Left ventricle myocardium inferior (tissue), 1 donor: ENCODE measurements at regions not wholly inside any gene's neighbourhood (a gene's known extent, or its start where the extent isn't known, plus 50 kb on each side); places are given as distances from the start of the nearest gene placed in this dataset.

Source experiments
- DNase-seq: peaks from one replicate; pipeline ENCODE4 v3.0.0-alpha.2; 2020
- H3K27ac ChIP-seq: fragments of 200-600 bp; replicated peaks from 2 replicates; pipeline ENCODE4 v1.8.0; 2021
- H3K27me3 ChIP-seq: fragments of 200-600 bp; 2 replicates; pipeline ENCODE4 v1.8.0; 2021; ENCODE audit warnings: low read depth
- H3K36me3 ChIP-seq: fragments of 200-600 bp; 2 replicates; pipeline ENCODE4 v1.8.0; 2021
- H3K4me1 ChIP-seq: fragments of 200-600 bp; 2 replicates; pipeline ENCODE4 v1.8.0; 2021
- H3K4me3 ChIP-seq: fragments of 200-600 bp; 2 replicates; pipeline ENCODE4 v1.8.0; 2021; ENCODE audit warnings: mild to moderate bottlenecking, moderate library complexity
- H3K9me3 ChIP-seq: fragments of 200-600 bp; replicated peaks from 2 replicates; pipeline ENCODE4 v1.8.0; 2021
- intact Hi-C: fragments of 100-400 bp; cut with micrococcal nuclease; formaldehyde crosslinking; loops from one replicate; pipeline ENCODE4 v1.11.0; 2022
- TF ChIP-seq, protein P1 (sequence below): fragments of 200-600 bp; IDR thresholded peaks from 2 replicates; pipeline ENCODE4 v1.8.0; 2021; ENCODE audit warnings: antibody characterized with exemption, mild to moderate bottlenecking, borderline replicate concordance
- donor health status: DM: no; HTN: yes; CAD: no; lungs with severe emphysema.

DNA sequence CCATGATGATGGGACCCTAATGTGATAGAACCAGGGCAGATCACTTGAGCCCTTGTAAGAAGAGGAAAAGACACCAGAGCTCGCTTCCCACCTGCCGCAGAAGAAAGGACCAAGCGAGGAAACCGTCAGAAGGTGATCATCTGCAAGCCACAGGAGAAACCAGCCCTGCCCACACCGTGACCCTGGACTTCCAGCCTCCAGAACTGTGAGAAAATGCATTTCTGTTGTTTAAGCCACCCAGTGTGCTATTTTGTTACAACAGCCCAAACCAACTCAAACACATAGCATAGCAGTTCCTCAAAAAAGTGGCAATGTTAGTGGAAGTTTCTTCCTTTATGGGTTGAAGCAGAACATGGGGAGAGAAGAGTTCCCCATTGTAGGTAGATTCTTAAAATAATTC is 107.9 kb upstream of the BCL2L14 start:
- no peak overlapping the region for H3K4me3 ChIP-seq
- TF ChIP-seq, protein P1, sequence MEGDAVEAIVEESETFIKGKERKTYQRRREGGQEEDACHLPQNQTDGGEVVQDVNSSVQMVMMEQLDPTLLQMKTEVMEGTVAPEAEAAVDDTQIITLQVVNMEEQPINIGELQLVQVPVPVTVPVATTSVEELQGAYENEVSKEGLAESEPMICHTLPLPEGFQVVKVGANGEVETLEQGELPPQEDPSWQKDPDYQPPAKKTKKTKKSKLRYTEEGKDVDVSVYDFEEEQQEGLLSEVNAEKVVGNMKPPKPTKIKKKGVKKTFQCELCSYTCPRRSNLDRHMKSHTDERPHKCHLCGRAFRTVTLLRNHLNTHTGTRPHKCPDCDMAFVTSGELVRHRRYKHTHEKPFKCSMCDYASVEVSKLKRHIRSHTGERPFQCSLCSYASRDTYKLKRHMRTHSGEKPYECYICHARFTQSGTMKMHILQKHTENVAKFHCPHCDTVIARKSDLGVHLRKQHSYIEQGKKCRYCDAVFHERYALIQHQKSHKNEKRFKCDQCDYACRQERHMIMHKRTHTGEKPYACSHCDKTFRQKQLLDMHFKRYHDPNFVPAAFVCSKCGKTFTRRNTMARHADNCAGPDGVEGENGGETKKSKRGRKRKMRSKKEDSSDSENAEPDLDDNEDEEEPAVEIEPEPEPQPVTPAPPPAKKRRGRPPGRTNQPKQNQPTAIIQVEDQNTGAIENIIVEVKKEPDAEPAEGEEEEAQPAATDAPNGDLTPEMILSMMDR: no peak
- DNase-seq: no peak
- intact Hi-C loops: no loop called here
- no peaks in the 10 kb centered on the region for H3K4me1 ChIP-seq
- no peaks in the 10 kb centered on the region for H3K36me3 ChIP-seq
- no peak overlapping the region for H3K27ac ChIP-seq
- H3K27me3 ChIP-seq: peaks cover 18% of the 10 kb centered on the region
- H3K9me3 ChIP-seq: peaks cover 6% of the 10 kb centered on the region

DNA sequence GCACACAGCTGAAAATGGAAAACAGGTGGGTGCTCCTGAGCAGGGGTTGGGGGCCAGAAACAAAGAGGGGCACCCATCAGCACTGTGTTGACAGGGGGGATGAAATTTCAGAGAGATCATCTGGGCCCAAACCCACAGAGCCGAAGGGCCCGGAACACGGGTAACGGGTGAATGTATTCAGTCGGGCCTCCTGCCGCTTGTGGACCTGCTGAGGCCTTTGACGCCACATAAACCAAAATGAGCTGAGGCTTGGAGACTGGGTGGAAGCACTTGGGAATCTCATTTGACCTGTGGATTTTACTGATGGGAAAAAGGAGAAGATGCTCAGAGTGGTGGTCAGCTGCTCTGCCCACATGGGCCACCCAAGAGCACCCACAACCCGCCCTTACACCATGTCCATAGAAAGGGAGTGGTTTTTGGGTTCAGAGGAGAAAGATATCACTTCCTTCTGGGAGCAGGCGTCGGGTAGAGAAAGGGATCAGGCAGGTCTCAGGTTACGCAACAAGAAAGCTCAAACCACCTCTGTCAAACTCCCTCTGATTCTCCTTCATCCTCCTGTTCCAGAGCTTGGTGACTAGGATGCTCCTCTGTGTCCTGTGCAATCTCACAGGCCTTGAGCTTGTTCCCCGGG is 106.8 kb upstream of the BCL2L14 start:
- Histone ChIP-seq H3K27me3 (peaks cover 9% of the 10 kb centered on the region), H3K4me1 (no peaks in the 10 kb centered on the region), H3K9me3 (peaks cover 6% of the 10 kb centered on the region), H3K4me3 (no peak overlapping the region), H3K27ac (no peak overlapping the region), H3K36me3 (no peaks in the 10 kb centered on the region)
- intact Hi-C loops: no loop called here
- TF ChIP-seq, protein P1: no peak
- no peak for DNase-seq

DNA sequence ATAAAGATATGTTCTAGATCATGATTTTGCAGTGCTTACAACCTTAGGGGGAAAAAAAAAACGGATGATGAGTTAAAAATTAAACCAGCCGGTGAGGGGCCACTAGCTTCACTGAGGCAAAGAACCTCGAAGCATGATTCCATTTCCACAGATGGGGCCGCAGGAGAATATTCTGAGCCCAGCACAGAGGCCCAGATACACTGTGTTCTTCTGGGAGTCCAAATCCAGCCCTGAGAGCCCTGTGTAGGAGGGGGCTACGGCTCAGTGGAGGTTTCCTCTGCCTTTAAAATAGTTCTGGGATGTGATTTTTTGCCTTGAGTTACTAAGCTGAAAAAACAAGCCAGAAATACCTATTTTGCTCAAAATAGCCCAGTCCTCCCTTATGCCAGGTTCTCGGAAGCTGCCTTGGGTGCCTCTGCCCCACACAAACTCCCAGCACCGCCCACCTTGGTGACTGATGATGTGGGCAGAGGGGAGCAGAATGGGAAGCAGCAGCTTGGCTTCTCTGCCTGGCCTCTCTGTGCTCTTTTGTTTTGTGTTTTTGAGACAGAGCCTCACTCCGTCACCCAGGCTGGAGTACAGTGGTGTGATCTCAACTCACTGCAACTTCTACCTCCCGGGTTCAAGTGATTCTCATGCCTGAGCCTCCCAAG is 105.4 kb upstream of the BCL2L14 start:
- no peak overlapping the region for H3K4me3 ChIP-seq
- TF ChIP-seq, protein P1: no peak
- peaks cover 6% of the 10 kb centered on the region for H3K9me3 ChIP-seq
- no peaks in the 10 kb centered on the region for H3K4me1 ChIP-seq
- DNase-seq: no peak
- H3K27me3 ChIP-seq: no peaks in the 10 kb centered on the region
- intact Hi-C loops: no loop called here
- no peak overlapping the region for H3K27ac ChIP-seq
- no peaks in the 10 kb centered on the region for H3K36me3 ChIP-seq

DNA sequence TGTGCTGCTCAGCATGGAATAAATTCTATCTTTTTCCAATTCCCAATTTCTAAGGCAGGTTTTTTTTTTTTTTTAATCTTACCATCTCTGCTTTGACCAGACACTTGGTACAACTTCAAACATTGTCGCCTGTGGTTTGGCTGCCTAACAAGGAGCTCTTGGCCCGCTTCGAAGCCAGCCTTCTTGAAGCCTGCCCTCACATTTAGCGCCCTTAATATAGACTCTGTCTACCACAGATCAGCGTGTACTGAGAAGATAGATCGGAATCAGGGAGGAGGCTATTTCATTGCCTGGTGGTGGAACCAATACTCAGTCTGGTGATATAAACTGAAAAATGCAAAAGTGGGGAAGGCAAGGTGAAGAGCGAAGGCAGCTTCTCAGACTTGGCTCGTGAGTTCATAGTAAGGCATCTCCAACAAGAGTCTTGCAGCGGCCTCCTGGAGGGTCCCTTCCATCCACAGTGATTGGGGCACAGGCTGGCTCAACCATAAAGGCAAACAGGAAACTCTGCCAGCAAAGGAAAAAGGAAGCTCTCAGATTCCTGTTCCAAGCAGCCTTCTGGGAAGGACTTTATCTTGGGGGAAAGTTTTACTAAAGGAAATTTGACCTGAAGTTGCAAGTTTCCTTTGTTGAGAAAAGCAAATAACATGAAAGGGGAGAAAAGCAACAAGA is 103.2 kb upstream of the BCL2L14 start:
- Histone ChIP-seq H3K27ac (no peak overlapping the region), H3K9me3 (peaks cover 5% of the 10 kb centered on the region), H3K4me3 (no peak overlapping the region), H3K4me1 (no peaks in the 10 kb centered on the region), H3K27me3 (no peaks in the 10 kb centered on the region), H3K36me3 (no peaks in the 10 kb centered on the region)
- no peak for DNase-seq
- intact Hi-C loops: no loop called here
- TF ChIP-seq, protein P1: no peak

DNA sequence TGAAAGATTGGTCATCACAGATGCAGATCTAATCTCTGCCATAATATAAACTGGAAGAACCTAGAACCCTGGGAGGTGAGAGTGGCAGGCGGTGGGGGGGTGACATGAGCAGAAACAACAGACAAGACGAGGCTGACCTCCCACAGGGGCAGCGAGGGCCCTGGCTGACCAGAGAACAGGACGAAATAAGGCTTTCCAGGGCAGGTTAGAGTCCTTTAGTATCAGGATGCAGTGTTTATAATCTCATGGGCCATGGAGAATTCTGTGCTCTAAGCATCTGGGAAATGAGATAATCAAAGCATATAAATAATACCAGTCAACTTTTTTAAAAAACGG is 102.7 kb upstream of the BCL2L14 start:
- Histone ChIP-seq H3K4me3 (no peak overlapping the region), H3K27me3 (no peaks in the 10 kb centered on the region), H3K36me3 (no peaks in the 10 kb centered on the region), H3K9me3 (peaks cover under 1% of the 10 kb centered on the region), H3K27ac (no peak overlapping the region), H3K4me1 (no peaks in the 10 kb centered on the region)
- intact Hi-C loops: no loop called here
- no peak for DNase-seq
- TF ChIP-seq, protein P1: no peak
